CD14-positive monocyte (primary cell): ENCODE measurements at regions not wholly inside any gene's neighbourhood (a gene's known extent, or its start where the extent isn't known, plus 50 kb on each side); places are given as distances from the start of the nearest gene placed in this dataset.

Source experiments
- DNase-seq, 3 donors: peaks; one replicate each; pipeline ENCODE4 v3.0.0-alpha.2; 2011 to 2022
- H2AFZ ChIP-seq: 2 replicates; pipeline ENCODE4 v1.6.0; 2012; ENCODE audit warnings: mild to moderate bottlenecking, low read depth, low read length, inconsistent platforms; ENCODE audit not compliant: insufficient read depth, poor library complexity, severe bottlenecking
- H3K27ac ChIP-seq, 2 donors: 1 replicate in 1 of 2; 2 replicates in 1 of 2; pipeline ENCODE4 v1.5.1; 2012 to 2013; ENCODE audit warnings: low read length in 2 of 2, control low read depth in 1 of 2, inconsistent platforms in 1 of 2, low read depth in 1 of 2, mild to moderate bottlenecking in 1 of 2
- H3K27me3 ChIP-seq, 2 donors: one replicate each; pipeline versions ENCODE4 v1.6.0 to v1.6.1; 2011 to 2013; ENCODE audit warnings: low read length in 2 of 2; ENCODE audit not compliant: control insufficient read depth in 2 of 2, insufficient read depth in 2 of 2
- H3K36me3 ChIP-seq, 2 donors: replicated peaks in 1 of 2; 1 replicate in 1 of 2; 2 replicates in 1 of 2; pipeline versions ENCODE4 v1.5.1 to v1.6.1; 2012 to 2013; ENCODE audit warnings: low read length in 2 of 2, control low read depth in 1 of 2, inconsistent platforms in 1 of 2, mild to moderate bottlenecking in 1 of 2; ENCODE audit not compliant: insufficient read depth in 2 of 2, control insufficient read depth in 1 of 2
- H3K4me1 ChIP-seq, 2 donors: 1 replicate in 1 of 2; 2 replicates in 1 of 2; pipeline versions ENCODE4 v1.5.1 to v1.6.1; 2012 to 2013; ENCODE audit warnings: low read length in 2 of 2, control low read depth in 1 of 2, inconsistent platforms in 1 of 2, mild to moderate bottlenecking in 1 of 2, moderate library complexity in 1 of 2; ENCODE audit not compliant: insufficient read depth in 2 of 2, control insufficient read depth in 1 of 2
- H3K4me2 ChIP-seq: replicated peaks from 2 replicates; pipeline ENCODE3; 2012; ENCODE audit warnings: low read length, moderate library complexity, mild to moderate bottlenecking; ENCODE audit not compliant: poor library complexity, severe bottlenecking; ENCODE audit errors: extremely low read depth
- H3K4me3 ChIP-seq, 3 experiments: fragments of 200-600 bp in 1 of 3; sonication (generic) in 1 of 3; replicated peaks in 1 of 3; 1 replicate in 2 of 3; 2 replicates in 1 of 3; pipeline ENCODE4 v1.5.1; 2011 to 2013; ENCODE audit warnings: low read length in 3 of 3, mild to moderate bottlenecking in 3 of 3, control low read depth in 2 of 3, low read depth in 2 of 3, inconsistent platforms in 1 of 3, moderate library complexity in 1 of 3
- H3K79me2 ChIP-seq: 2 replicates; pipeline ENCODE4 v1.6.0; 2012; ENCODE audit warnings: mild to moderate bottlenecking, control low read depth, inconsistent platforms, low read length, moderate library complexity; ENCODE audit not compliant: insufficient read depth
- H3K9ac ChIP-seq: 2 replicates; pipeline ENCODE4 v1.6.0; 2017; ENCODE audit warnings: low read length, mild to moderate bottlenecking; ENCODE audit not compliant: insufficient read depth, poor library complexity, severe bottlenecking
- H3K9me3 ChIP-seq, 2 donors: replicated peaks in 1 of 2; 1 replicate in 1 of 2; 2 replicates in 1 of 2; pipeline versions ENCODE4 v1.5.1 to v1.6.1; 2012 to 2013; ENCODE audit warnings: low read length in 2 of 2, control low read depth in 1 of 2; ENCODE audit not compliant: control insufficient read depth in 1 of 2, insufficient read depth in 1 of 2
- H4K20me1 ChIP-seq: 2 replicates; pipeline ENCODE4 v1.6.0; 2012; ENCODE audit warnings: mild to moderate bottlenecking, low read length, control low read depth, moderate library complexity; ENCODE audit not compliant: insufficient read depth
- H3K27ac Mint-ChIP-seq, 7 donors: one replicate each; pipeline ENCODE4 v1.8.0; 2020; ENCODE audit warnings: mild to moderate bottlenecking in 7 of 7, mixed read lengths in 7 of 7, moderate library complexity in 6 of 7, inconsistent platforms in 2 of 7
- H3K27me3 Mint-ChIP-seq, 3 donors: one replicate each; pipeline ENCODE4 v1.8.0; 2021 to 2022; ENCODE audit warnings: low read depth in 3 of 3, mild to moderate bottlenecking in 3 of 3, mixed read lengths in 3 of 3, moderate library complexity in 3 of 3, inconsistent platforms in 1 of 3
- H3K36me3 Mint-ChIP-seq, 2 donors: one replicate each; pipeline ENCODE4 v1.8.0; 2020; ENCODE audit warnings: mixed read lengths in 2 of 2, inconsistent platforms in 1 of 2, mild to moderate bottlenecking in 1 of 2
- H3K4me1 Mint-ChIP-seq: one replicate; pipeline ENCODE4 v1.8.0; 2020; ENCODE audit warnings: mild to moderate bottlenecking, mixed read lengths
- H3K4me3 Mint-ChIP-seq, 2 donors: one replicate each; pipeline ENCODE4 v1.8.0; 2020; ENCODE audit warnings: mild to moderate bottlenecking in 2 of 2, mixed read lengths in 2 of 2, moderate library complexity in 1 of 2
- H3K9me3 Mint-ChIP-seq, 7 donors: one replicate each; pipeline ENCODE4 v1.8.0; 2020 to 2022; ENCODE audit warnings: mixed read lengths in 7 of 7, mild to moderate bottlenecking in 6 of 7, moderate library complexity in 6 of 7, inconsistent platforms in 2 of 7
- CTCF ChIP-seq: fragments of 200-600 bp; IDR thresholded peaks from one replicate; pipeline ENCODE4 v1.8.0; 2022; ENCODE audit warnings: antibody characterized with exemption, mild to moderate bottlenecking
- WGBS: methylation state at CpG from one replicate; pipeline ENCODE4 v1.1.5; 2013; ENCODE audit warnings: missing lambda C conversion rate; ENCODE audit not compliant: insufficient coverage; 5-methylcytosine and 5-hydroxymethylcytosine counted together
- intact Hi-C, 2 donors: fragments of 100-400 bp; cut with micrococcal nuclease; formaldehyde crosslinking; loops; one replicate each; pipeline versions ENCODE4 v1.15.0 to v1.15.1; 2023

GRCh38 chr1:173353350-173353749, 123.8 kb upstream of the PRDX6 start:
- H3K4me2 ChIP-seq: no peak overlapping the region
- H3K4me3 Mint-ChIP-seq: no peak overlapping the region
- no peaks in the 10 kb centered on the region for H3K27me3 Mint-ChIP-seq
- H4K20me1 ChIP-seq: no peaks in the 10 kb centered on the region
- 95% methylated on average over 3 of the region's 4 CpGs for whole genome bisulfite sequencing
- H3K36me3 ChIP-seq: no peaks in the 10 kb centered on the region
- peaks cover 17 to 21% of the 10 kb centered on the region in 2 donors for H3K9me3 ChIP-seq
- no peaks in the 10 kb centered on the region for H3K4me1 ChIP-seq
- H3K9ac ChIP-seq: no peak overlapping the region
- H3K27ac ChIP-seq: no peak overlapping the region
- TF ChIP-seq CTCF: no peak
- peaks cover 15 to 39% (median 25%) of the 10 kb centered on the region in 7 donors for H3K9me3 Mint-ChIP-seq
- intact Hi-C loops: no loop called here
- peaks cover 0 to 2% of the 10 kb centered on the region in 2 donors for H3K36me3 Mint-ChIP-seq
- H3K4me3 ChIP-seq: no peak overlapping the region
- no peak overlapping the region for H2AFZ ChIP-seq
- H3K27ac Mint-ChIP-seq: no peak overlapping the region
- no peaks in the 10 kb centered on the region for H3K79me2 ChIP-seq
- H3K4me1 Mint-ChIP-seq: no peaks in the 10 kb centered on the region
- DNase-seq: no peak
- no peaks in the 10 kb centered on the region for H3K27me3 ChIP-seq

- H3K27me3 Mint-ChIP-seq: peaks cover 0 to under 1% (median 0%) of the 10 kb centered on the region in 3 donors
- H3K36me3 Mint-ChIP-seq: peaks cover 0 to 2% of the 10 kb centered on the region in 2 donors
- H3K9me3 Mint-ChIP-seq: peaks cover 15 to 34% (median 23%) of the 10 kb centered on the region in 7 donors
- DNase-seq: no peak
- no peak for TF ChIP-seq CTCF
- Histone ChIP-seq H3K79me2 (no peaks in the 10 kb centered on the region), H3K4me1 (no peaks in the 10 kb centered on the region), H2AFZ (no peak overlapping the region), H3K27me3 (no peaks in the 10 kb centered on the region), H3K9ac (no peak overlapping the region), H4K20me1 (no peaks in the 10 kb centered on the region), H3K27ac (no peak overlapping the region), H3K4me2 (no peak overlapping the region), H3K36me3 (no peaks in the 10 kb centered on the region), H3K9me3 (peaks cover 17 to 21% of the 10 kb centered on the region in 2 donors), H3K4me3 (no peak overlapping the region)
- no CpG with 5 or more reads among the region's 3 CpGs for WGBS
- H3K4me3 Mint-ChIP-seq: no peak overlapping the region
- intact Hi-C loops: no loop called here
- peaks cover under 1% of the 10 kb centered on the region for H3K4me1 Mint-ChIP-seq
- H3K27ac Mint-ChIP-seq: no peak overlapping the region
Measured at GRCh38 chr1:173354937-173355280, 122.2 kb upstream of the PRDX6 start.
